ENCODE measurements at regions not wholly inside any gene's neighbourhood (a gene's known extent, or its start where the extent isn't known, plus 50 kb on each side); places are given as distances from the start of the nearest gene placed in this dataset.

DNA sequence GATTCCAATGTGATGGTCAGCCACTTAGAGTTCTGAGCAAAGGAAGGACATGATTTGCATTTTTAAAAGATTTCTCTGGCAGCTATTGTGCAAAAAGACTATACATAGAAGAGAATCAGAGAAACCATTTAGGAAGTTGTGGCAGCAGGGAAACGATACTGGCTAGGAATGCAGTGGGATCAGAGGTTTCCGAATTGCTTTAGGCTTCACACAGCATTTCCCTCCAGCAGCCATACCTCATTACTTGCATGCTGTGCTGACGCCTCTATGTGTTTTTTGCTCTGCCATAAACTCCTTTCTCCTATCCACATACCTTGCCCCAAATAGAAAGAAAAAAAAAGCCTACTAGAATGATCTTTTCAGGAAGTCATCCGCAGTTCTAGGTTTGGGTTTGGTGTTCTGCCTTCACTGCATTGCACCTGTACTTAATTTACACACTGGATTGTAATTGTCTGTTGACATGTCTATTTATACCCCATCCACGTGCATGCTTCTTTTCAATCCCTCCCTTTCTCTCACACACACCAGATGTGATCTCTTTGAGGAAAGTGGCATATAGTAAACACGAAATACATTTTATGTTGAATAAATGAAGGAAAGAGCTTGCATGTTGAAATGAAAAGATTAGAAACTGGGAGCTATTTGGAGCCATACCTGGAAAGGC is 860.3 kb upstream of the SEMA6D start:
- in situ Hi-C loops (cut with HindIII; ENCODE audit: low sequenced_read_pairs): no loop called here
- TF ChIP-seq CTCF (IDR thresholded peaks at IDR 0.05; ENCODE audit: low read depth, low read length): no peak
- no peak for DNase-seq (ENCODE audit: low read depth, low spot score)
- no peak overlapping the region for H3K4me3 ChIP-seq (ENCODE audit: low read depth, low read length)

DNA sequence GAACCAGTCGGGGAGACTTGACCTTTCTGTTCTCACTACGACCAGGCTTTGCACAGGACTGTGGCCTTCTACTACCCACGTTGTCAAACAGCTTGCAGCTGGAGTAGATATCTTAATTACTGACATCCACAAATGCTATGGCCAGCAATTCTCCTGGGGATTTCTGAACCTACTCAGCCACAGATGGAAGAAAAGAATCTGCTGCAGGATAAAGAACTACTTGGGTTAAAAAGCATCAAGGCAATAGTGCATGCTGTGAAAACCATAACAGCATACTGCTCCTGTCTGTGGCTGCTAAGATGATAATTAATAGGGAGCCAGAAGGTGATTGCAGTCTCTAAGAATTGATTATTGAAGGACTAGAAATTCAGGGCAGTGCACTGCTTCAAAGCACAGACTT is 859.2 kb upstream of the SEMA6D start:
- TF ChIP-seq CTCF (IDR thresholded peaks at IDR 0.05; ENCODE audit: low read depth, low read length): no peak
- no peak for DNase-seq (ENCODE audit: low read depth, low spot score)
- no peak overlapping the region for H3K4me3 ChIP-seq (ENCODE audit: low read depth, low read length)
- in situ Hi-C loops (cut with HindIII; ENCODE audit: low sequenced_read_pairs): no loop called here

DNA sequence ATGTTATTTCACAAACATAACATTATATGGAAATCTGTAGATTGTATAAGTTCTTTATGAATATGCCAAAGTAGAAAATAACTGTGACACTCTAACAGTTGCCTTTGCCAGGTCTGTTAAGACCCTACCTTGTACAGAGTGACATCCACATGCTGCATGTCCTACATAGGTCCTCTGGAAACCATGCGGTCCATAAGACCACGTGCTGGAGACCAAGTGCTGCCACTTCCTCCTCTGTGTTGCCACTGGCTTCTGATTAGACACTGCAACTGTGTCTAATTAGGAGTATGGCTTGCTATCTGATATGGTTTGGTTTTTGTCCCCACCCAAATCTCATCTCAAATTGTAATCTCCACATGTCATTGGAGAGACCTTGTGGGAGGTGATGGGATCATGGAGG is 855.5 kb upstream of the SEMA6D start:
- in situ Hi-C loops (cut with HindIII; ENCODE audit: low sequenced_read_pairs): no loop called here
- no peak overlapping the region for H3K4me3 ChIP-seq (ENCODE audit: low read depth, low read length)
- no peak for TF ChIP-seq CTCF (IDR thresholded peaks at IDR 0.05; ENCODE audit: low read depth, low read length)
- no peak for DNase-seq (ENCODE audit: low read depth, low spot score)

DNA sequence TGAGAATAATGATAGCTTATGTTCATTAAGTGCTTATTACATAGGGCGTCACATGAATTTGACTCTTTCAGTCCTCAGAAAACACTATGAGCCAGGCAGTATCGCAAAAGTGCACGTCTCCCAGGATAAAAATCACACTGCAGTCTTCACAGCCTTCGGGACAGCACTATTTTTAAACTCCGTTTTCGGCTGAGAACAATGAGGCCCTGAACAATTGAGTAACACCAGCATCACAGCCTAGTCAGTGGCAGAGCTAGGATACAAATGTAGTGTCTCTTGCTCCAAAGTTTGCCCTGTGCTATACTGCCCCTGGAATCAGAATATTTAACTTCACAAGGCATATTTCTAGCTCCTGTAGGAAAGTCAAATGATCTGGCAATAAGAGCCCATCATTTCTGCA is 852.1 kb upstream of the SEMA6D start:
- no peak for TF ChIP-seq CTCF (IDR thresholded peaks at IDR 0.05; ENCODE audit: low read depth, low read length)
- in situ Hi-C loops (cut with HindIII; ENCODE audit: low sequenced_read_pairs): no loop called here
- DNase-seq (ENCODE audit: low read depth, low spot score): no peak
- no peak overlapping the region for H3K4me3 ChIP-seq (ENCODE audit: low read depth, low read length)

- no peak for DNase-seq (ENCODE audit: low read depth, low spot score)
- in situ Hi-C loops (cut with HindIII; ENCODE audit: low sequenced_read_pairs): no loop called here
- no peak overlapping the region for H3K4me3 ChIP-seq (ENCODE audit: low read depth, low read length)
- no peak for TF ChIP-seq CTCF (IDR thresholded peaks at IDR 0.05; ENCODE audit: low read depth, low read length)
Observed at GRCh38 chr15:46872286-46872980, 844.9 kb upstream of the SEMA6D start.

DNA sequence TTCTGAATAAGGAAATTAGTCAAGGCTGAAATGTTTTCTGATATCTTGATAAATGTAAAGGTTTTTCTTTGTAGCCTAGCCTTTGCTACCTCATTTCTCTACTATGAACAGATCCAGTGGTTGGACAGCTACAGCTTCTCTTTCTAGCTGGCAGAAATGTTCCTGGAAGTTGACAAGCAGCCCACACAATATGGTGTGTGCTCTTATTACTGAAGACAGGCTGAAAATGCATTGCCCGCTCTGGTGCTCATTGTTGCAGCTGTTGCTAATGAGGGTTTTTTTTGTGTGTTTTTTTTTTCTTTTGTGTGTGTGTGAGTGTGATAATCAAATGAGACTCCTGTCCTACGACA is 844.3 kb upstream of the SEMA6D start:
- H3K4me3 ChIP-seq (ENCODE audit: low read depth, low read length): no peak overlapping the region
- no peak for DNase-seq (ENCODE audit: low read depth, low spot score)
- no peak for TF ChIP-seq CTCF (IDR thresholded peaks at IDR 0.05; ENCODE audit: low read depth, low read length)
- in situ Hi-C loops (cut with HindIII; ENCODE audit: low sequenced_read_pairs): no loop called here
